B cell (primary cell): ENCODE measurements at regions not wholly inside any gene's neighbourhood (a gene's known extent, or its start where the extent isn't known, plus 50 kb on each side); places are given as distances from the start of the nearest gene placed in this dataset.

Experiments
- CTCF ChIP-seq: fragments of 200-600 bp; IDR thresholded peaks from one replicate; pipeline ENCODE4 v1.8.0; 2022; ENCODE audit warnings: antibody characterized with exemption, mild to moderate bottlenecking
- EZH2 ChIP-seq: IDR thresholded peaks from 2 replicates; pipeline ENCODE4 v1.6.1; 2012; ENCODE audit warnings: borderline replicate concordance, low read depth, mild to moderate bottlenecking, moderate library complexity, low read length; ENCODE audit not compliant: insufficient read depth, poor library complexity, severe bottlenecking

DNA sequence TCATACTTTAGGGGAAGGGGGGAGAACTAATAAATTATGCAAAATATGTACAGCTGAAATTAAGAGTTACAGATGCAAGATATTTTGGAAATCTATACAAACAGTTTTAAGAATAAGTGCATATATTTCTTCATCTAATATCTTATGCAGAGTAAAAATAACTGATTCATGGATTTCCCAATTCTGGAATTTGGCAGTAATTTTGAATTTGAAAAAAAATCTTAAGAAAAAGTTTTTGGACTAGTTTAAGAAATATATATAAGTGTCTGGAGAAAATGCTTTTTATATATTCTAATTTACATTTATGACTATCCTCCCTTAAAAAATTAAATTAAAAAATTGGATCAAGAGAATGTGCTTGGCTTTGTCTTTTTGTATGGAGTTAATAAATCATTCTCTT is 474.3 kb downstream of the BRINP3 start:
- TF ChIP-seq CTCF (no peak), EZH2 (no peak)
